Activated CD8-positive, alpha-beta memory T cell treated with anti-CD3 and anti-CD28 coated beads, Interleukin-2, amount 50 U/mL, for 1 hour (primary cell): ENCODE measurements at regions not wholly inside any gene's neighbourhood (a gene's known extent, or its start where the extent isn't known, plus 50 kb on each side); places are given as distances from the start of the nearest gene placed in this dataset.

Source experiments
- DNase-seq: peaks from one replicate; pipeline ENCODE4 v3.0.0-alpha.2; 2020; ENCODE audit errors: extremely low read depth

GRCh38 chr14:97649752-97650151, 852.6 kb downstream of the VRK1 start:
- DNase-seq, result no peak

- DNase-seq, result no peak
These were observed 858.2 kb downstream of the VRK1 start for GRCh38 chr14:97655169-97655948.

DNA sequence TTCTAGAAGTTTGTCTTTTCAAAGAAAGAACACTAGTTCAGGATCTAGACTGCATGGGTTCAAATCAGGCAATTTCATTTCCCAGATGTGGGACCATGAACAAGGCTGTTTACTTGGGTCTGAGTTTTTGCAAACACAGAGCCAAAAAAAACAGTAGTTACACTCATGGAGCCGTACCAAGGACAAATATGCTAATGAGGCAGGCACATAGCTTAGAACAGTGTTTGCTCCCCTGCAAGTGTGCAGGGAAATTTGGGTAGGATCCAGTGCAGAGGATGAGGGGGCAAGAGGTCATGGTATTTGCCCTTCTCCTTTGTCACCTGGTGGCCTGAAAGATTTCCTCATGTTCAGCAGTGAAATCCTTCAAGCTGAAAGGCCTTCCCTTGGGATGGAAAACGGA, 860.4 kb downstream of the VRK1 start:
- no peak for DNase-seq

- no peak for DNase-seq
These were observed 890.9 kb downstream of the VRK1 start for GRCh38 chr14:97687944-97688630.

DNA sequence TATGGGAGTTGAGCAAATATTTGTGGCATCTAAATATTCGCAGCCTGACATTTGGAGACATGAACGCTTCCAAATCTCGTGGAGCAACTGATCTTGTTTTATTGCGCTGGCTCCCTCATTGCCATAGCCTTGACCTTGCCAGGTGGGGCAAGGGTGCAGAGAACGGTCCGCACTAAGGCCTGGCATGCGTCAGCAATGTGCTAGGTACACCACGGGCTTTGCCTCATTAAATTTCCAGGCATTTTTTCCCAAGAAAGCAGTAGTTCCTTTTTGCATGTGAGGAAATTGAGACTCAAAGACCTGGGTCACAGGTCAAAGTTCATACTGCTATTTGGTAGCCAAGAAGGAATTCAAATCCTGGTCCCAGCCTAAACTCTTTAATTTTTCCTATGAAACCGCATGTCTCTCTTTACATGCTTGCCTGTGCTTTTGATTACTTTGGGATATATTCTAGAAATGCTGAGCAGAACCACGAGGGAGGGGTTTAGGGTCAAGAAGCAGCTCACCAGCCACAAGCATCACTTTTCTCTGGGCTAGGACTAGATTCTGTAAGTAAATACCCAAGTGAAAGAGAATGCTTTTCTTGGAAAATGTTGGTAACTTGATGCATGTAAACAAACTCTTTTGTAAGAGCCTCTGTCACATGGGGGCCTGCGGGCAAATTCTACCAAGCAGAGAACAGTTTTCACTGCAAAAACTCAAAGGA, 891.6 kb downstream of the VRK1 start:
- DNase-seq, result no peak

GRCh38 chr14:97692084-97692483, 894.9 kb downstream of the VRK1 start:
- DNase-seq, result no peak

DNA sequence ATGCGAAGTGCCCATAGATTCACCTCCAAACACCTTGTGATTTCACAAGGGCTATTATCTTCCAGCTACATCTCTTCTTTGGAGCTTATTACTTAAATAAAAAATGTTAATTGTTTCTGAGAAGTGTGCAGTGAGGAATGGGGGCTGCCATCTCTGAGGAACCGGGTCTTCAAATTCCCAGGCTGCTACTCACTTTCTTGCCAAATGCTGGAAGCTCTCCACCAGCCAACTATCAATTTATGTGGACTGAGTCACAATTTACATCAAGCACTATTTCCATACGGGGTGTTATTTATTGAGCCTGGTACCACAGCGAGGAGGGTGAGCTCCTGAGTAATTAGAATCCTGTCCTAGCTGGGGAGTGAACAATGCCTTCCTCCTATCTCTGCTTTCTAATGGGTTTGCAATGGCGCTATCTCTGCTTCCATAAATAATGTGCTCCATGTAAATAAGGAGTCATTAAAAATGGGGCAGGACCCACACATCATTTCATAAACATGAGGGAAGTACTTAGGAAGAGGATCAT, 898.3 kb downstream of the VRK1 start:
- no peak for DNase-seq

DNA sequence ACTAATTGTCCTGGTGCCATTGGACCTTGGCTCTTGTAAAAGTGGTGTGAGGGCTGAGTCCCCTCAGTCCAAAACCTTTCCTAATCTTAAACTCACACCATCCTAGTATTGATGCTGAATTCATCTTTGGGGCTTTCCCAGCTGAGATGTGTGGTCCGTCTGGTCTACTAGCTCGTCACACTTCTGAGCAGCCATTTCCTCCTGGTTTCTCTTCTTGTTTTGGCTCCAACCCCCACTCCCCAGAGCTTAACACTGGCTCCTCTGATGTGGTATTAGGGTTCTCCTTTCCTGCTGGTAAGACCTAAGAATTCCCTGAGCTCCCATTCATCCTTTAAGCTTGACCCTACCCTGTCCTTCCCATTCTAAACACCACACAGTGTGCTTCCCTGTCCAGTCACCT, 900.6 kb downstream of the VRK1 start:
- no peak for DNase-seq

DNA sequence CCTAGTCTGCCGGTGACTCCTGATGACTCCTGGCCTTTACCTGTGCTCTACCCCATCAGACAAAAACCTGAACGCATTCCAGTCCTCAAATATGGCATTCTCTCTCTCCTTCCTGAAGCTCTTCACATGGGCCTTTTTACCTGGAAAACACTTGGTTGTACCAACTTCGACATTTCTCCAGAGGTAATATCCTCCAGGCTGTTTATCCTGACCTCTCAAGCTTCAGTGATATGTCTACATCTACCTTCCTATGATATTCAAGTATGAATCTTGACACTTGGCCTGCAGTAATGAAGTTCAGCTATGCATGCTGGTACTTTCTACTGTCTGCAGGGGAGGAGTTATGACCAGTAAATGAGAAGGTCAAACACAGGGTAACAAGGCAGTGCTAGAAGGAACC, 901.8 kb downstream of the VRK1 start:
- no peak for DNase-seq

DNA sequence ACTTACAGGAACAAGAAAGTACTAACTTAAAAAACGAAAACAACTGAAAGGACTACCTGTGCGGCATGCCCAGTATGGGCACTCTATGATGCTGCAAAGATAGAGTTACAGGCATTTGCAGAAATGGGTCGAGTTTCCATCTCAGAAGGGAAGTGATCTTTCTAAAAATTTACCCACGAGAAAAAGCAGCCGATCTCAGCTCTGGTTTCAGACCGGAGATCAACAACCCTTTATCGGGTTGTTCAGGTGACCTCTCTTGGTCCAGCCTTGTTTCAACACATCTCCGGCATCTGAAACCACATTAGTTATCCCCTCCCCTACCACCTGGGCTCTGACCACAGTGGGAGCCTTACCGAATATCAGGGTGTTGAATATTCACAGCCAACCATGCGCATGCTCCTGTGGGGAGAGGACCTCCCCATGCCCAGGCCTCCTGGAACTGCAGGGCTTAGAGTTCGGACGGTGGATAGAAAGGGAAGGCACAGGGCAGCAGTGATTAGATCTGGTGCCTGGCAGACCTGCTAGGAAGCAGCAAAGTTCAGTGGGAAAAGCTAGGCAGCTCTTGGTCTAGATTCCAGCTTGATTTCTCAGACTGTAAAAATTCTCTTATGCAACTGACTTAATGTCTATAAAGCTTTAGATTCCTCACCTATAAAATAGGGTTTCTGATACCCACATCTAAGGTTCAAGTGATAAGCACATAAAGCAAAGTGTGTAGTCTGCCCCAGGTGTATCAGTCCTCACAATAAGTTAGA, 906.0 kb downstream of the VRK1 start:
- DNase-seq, result no peak

DNA sequence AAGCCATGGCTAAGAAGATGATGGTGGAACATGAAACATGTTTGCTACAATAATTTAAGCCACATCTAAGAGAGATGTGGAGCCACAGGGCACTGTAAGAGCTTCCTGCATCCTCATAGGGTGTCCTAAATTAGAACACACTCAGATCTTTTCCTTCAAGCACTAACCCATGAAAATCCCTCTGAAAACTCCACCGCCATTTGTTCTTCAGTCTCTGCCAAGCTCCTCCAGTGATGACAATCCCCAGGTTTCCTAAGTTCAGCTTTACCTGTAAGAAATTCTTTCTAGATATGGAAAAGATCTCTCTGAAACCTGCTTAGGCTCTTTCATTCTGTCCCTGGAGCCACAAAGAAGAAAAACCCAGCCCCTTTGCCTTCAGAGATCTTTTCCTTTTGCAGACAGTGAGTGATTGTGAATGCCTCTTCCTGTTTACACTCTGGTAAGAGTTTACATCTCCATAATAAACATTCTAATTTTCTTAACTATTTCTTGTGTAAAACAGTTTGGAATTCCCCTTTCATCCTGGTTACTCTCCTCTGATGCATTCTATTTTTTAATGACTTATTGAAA, 907.2 kb downstream of the VRK1 start:
- no peak for DNase-seq

- DNase-seq, result no peak
These were observed 907.9 kb downstream of the VRK1 start for GRCh38 chr14:97705107-97705506.

- DNase-seq, result no peak
These were observed 908.8 kb downstream of the VRK1 start for GRCh38 chr14:97705976-97706375.

DNA sequence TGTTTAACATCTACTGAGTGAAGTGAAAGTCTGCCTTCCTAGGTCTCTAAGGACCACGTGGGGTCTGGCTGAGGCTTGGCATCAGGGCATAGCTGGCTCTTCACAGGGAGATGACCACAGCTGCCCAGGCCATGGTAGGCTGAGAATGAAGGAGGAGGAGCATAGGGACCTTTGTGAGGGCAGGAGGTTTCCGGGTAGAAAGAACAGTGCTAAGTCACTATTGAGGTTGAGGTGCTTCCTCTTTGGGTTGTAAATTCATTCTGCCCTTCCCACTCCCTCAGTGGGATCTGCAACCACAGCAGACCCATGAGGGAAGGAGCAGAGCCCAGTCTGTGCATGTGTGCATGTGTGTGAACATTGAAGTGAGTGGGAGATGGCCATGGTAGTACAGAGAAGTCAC, 909.6 kb downstream of the VRK1 start:
- DNase-seq, result no peak

- DNase-seq, result no peak
These were observed 910.4 kb downstream of the VRK1 start for GRCh38 chr14:97707603-97708002.

DNA sequence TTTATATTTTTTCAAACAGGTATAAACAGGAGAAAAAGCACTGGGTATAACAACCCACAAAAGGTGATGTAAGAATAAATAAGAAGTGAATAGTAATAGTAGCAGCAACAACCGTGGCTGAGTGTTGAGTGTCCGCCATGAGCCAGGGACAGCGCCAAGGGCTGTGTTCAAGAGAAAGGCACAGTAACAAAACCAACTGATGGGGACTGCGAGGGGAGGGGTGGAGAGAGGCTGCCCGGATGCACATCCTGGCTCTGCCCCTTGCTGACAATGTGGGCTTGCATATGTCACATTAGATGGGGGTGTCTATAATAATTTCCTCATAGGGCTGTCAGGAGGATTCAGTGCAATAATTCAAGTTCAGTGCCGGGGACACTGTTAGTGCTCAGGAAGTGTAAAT, 912.4 kb downstream of the VRK1 start:
- DNase-seq, result no peak

DNA sequence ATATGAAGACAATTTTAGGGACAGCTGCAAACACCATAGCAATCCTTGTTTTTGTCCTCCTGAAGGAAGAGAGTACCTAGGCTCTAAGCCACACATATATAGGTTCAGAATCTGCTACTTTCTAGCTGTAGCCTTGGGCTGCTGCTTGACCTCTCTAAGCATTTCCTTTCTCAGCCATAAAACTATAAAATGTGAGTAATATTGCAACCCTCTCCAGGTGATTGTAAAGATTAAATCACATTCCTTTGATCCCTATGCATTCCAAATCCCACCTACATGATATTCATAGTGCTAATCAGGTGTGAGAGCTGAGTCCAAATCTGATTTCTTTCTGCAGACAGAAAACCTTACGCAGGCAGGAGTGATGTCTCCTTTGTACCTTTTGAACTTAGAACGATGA, 913.5 kb downstream of the VRK1 start:
- DNase-seq, result no peak

DNA sequence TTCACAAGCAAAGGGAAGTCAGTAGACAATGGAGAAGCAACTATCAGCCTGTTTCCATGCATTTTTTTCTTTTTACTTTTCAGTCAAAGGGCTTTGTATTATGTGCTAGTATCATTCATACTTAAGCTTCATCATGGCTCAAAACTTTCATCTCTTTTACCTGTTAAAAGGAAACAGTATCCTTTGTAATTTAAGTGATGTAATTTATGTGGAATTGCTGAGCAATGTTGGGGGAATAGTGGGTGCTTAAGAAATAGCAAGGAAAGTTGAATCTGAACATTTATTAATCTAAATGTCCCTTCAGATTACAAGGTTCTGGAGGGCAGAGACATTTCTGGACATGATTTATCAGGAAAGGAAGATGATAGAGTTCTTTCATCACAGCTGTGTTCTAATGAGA, 915.3 kb downstream of the VRK1 start:
- no peak for DNase-seq

- no peak for DNase-seq
These were observed 915.8 kb downstream of the VRK1 start for GRCh38 chr14:97713023-97713422.

GRCh38 chr14:97718886-97719442, 921.8 kb downstream of the VRK1 start:
- no peak for DNase-seq

GRCh38 chr14:97719931-97720330, 922.7 kb downstream of the VRK1 start:
- DNase-seq, result no peak
